ENCODE measurements at regions not wholly inside any gene's neighbourhood (a gene's known extent, or its start where the extent isn't known, plus 50 kb on each side); places are given as distances from the start of the nearest gene placed in this dataset.

- TF ChIP-seq POLR2A (IDR thresholded peaks at IDR 0.05) (no peak), CTCF (IDR thresholded peaks at IDR 0.05) (peak; percentile 47 to 69 (median 58))
These were observed 51.0 kb downstream of the BMAL2 start for GRCh38 chr12:27383429-27384260.
